Keratinocyte (primary cell): ENCODE measurements at regions not wholly inside any gene's neighbourhood (a gene's known extent, or its start where the extent isn't known, plus 50 kb on each side); places are given as distances from the start of the nearest gene placed in this dataset.

Experiments
- DNase-seq: peaks from one replicate; pipeline ENCODE4 v3.0.0-alpha.2; 2011; ENCODE audit warnings: low read depth, missing footprints, low spot score
- FAIRE-seq: peaks from 2 replicates; lab custom pipeline; 2011; peaks lifted over from hg19 to GRCh38; lab: Jason Lieb, UNC
- H2AFZ ChIP-seq: 2 replicates; pipeline ENCODE4 v1.6.0; 2012; ENCODE audit warnings: low read length, control low read depth, inconsistent platforms; ENCODE audit not compliant: control insufficient read depth
- H3K27ac ChIP-seq: 2 replicates; pipeline ENCODE4 v1.5.1; 2011; ENCODE audit warnings: low read length; ENCODE audit not compliant: control insufficient read depth, insufficient read depth
- H3K27me3 ChIP-seq: 3 replicates; pipeline ENCODE4 v1.6.0; 2011; ENCODE audit warnings: low read length; ENCODE audit not compliant: control insufficient read depth, insufficient read depth; ENCODE audit errors: extremely low read depth
- H3K36me3 ChIP-seq, 2 experiments: 2 replicates in 1 of 2; 3 replicates in 1 of 2; pipeline ENCODE4 v1.5.1; 2011; ENCODE audit warnings: low read length in 2 of 2, mild to moderate bottlenecking in 1 of 2; ENCODE audit not compliant: control insufficient read depth in 2 of 2, insufficient read depth in 2 of 2; ENCODE audit errors: extremely low read depth in 1 of 2
- H3K4me1 ChIP-seq: 3 replicates; pipeline ENCODE4 v1.5.1; 2011; ENCODE audit warnings: low read length; ENCODE audit not compliant: control insufficient read depth, insufficient read depth; ENCODE audit errors: extremely low read depth
- H3K4me2 ChIP-seq: 3 replicates; pipeline ENCODE4 v1.6.0; 2011; ENCODE audit warnings: low read depth, low read length; ENCODE audit not compliant: control insufficient read depth, insufficient read depth; ENCODE audit errors: extremely low read depth
- H3K4me3 ChIP-seq, 3 experiments: fragments of 200-600 bp in 1 of 3; sonication (generic) in 1 of 3; 2 replicates in 2 of 3; 3 replicates in 1 of 3; pipeline ENCODE4 v1.5.1; 2011 to 2016; ENCODE audit warnings: low read length in 3 of 3, mild to moderate bottlenecking in 3 of 3, control low read depth in 2 of 3, inconsistent platforms in 1 of 3, low read depth in 1 of 3, mixed read lengths in 1 of 3, mixed run types in 1 of 3, moderate library complexity in 1 of 3; ENCODE audit not compliant: control insufficient read depth in 2 of 3, insufficient read depth in 2 of 3; ENCODE audit errors: extremely low read depth in 1 of 3
- H3K79me2 ChIP-seq: 2 replicates; pipeline ENCODE4 v1.6.0; 2012; ENCODE audit warnings: low read length; ENCODE audit not compliant: control insufficient read depth, insufficient read depth
- H3K9ac ChIP-seq: 3 replicates; pipeline ENCODE4 v1.6.0; 2011; ENCODE audit warnings: low read length; ENCODE audit not compliant: control insufficient read depth, insufficient read depth; ENCODE audit errors: extremely low read depth
- H3K9me1 ChIP-seq: 3 replicates; pipeline ENCODE4 v1.6.0; 2011; ENCODE audit warnings: low read length; ENCODE audit not compliant: control insufficient read depth, insufficient read depth; ENCODE audit errors: extremely low read depth
- H3K9me3 ChIP-seq: 2 replicates; pipeline ENCODE4 v1.5.1; 2012; ENCODE audit warnings: low read depth, low read length; ENCODE audit not compliant: control insufficient read depth
- H4K20me1 ChIP-seq: 3 replicates; pipeline ENCODE4 v1.6.0; 2011; ENCODE audit warnings: low read length; ENCODE audit not compliant: control insufficient read depth, insufficient read depth; ENCODE audit errors: extremely low read depth
- CTCF ChIP-seq, 3 experiments: IDR thresholded peaks in 1 of 3; conservative IDR thresholded peaks in 1 of 3; optimal IDR thresholded peaks in 1 of 3; 2 replicates in 2 of 3; 3 replicates in 1 of 3; pipeline versions ENCODE3 to v1.5.1; 2011; ENCODE audit warnings: low read length in 3 of 3, mild to moderate bottlenecking in 3 of 3, moderate library complexity in 2 of 3, control low read depth in 1 of 3, inconsistent platforms in 1 of 3; ENCODE audit not compliant: insufficient read depth in 2 of 3; ENCODE audit errors: extremely low read depth in 1 of 3
- EZH2 ChIP-seq: IDR thresholded peaks from one replicate; pipeline ENCODE4 v1.6.1; 2012; ENCODE audit warnings: inconsistent platforms, mild to moderate bottlenecking, low read length, moderate library complexity
- dilution Hi-C: fragments of 300-500 bp; cut with MboI; formaldehyde crosslinking; loops from one replicate; pipeline ENCODE4 v1.7.0; 2020; ENCODE audit warnings: low sequenced_read_pairs; ENCODE audit not compliant: extremely low pct_ligation_motif_present

GRCh38 chr11:119859684-119860083, 130.7 kb upstream of the NECTIN1 start:
- DNase-seq, result no peak
- TF ChIP-seq CTCF (optimal IDR thresholded peaks at IDR 0.05 in 1 of 3, IDR thresholded peaks at IDR 0.05 in 1 of 3, conservative IDR thresholded peaks at IDR 0.05 in 1 of 3; ENCODE audit: extremely low read depth in 1 of 3, insufficient read depth in 2 of 3, low read length in 3 of 3) (peak in 1 of 3 experiments; percentile 1), EZH2 (no peak)
- Histone ChIP-seq H3K79me2 (no peaks in the 10 kb centered on the region), H3K4me1 (peaks cover 44% of the 10 kb centered on the region), H3K27me3 (peaks cover 8% of the 10 kb centered on the region), H3K27ac (no peak overlapping the region), H3K4me2 (no peak overlapping the region), H2AFZ (no peak overlapping the region), H3K9me1 (peaks cover 4% of the 10 kb centered on the region), H3K4me3 (no peak overlapping the region), H3K9ac (no peak overlapping the region), H4K20me1 (no peaks in the 10 kb centered on the region), H3K9me3 (no peaks in the 10 kb centered on the region), H3K36me3 (no peaks in the 10 kb centered on the region)
- dilution Hi-C loops, result no loop called here
- peak; percentile 52 for FAIRE-seq

- TF ChIP-seq EZH2, result no peak
- no peaks in the 10 kb centered on the region for H3K9me3 ChIP-seq
- H3K4me1 ChIP-seq, result peaks cover 49% of the 10 kb centered on the region
- H3K9ac ChIP-seq, result no peak overlapping the region
- no peaks in the 10 kb centered on the region for H4K20me1 ChIP-seq
- H3K27ac ChIP-seq, result no peak overlapping the region
- peak; percentile 97 for FAIRE-seq
- dilution Hi-C loops, result no loop called here
- peak overlapping the region; percentile 82 for H2AFZ ChIP-seq
- H3K4me3 ChIP-seq, result peak overlapping the region in 1 of 3 experiments; percentile 3
- DNase-seq, result no peak
- H3K36me3 ChIP-seq, result no peaks in the 10 kb centered on the region
- peaks cover 4% of the 10 kb centered on the region for H3K9me1 ChIP-seq
- peak overlapping the region; percentile 66 for H3K4me2 ChIP-seq
- H3K79me2 ChIP-seq, result no peaks in the 10 kb centered on the region
- peaks cover 8% of the 10 kb centered on the region for H3K27me3 ChIP-seq
Measured at GRCh38 chr11:119858288-119858687, 129.3 kb upstream of the NECTIN1 start.
